CD4-positive, alpha-beta T cell treated with Interleukin-17A for 1 hour (primary cell): ENCODE measurements at regions not wholly inside any gene's neighbourhood (a gene's known extent, or its start where the extent isn't known, plus 50 kb on each side); places are given as distances from the start of the nearest gene placed in this dataset.

Experiments
- DNase-seq: peaks from one replicate; pipeline ENCODE4 v3.0.0-alpha.2; 2020

DNA sequence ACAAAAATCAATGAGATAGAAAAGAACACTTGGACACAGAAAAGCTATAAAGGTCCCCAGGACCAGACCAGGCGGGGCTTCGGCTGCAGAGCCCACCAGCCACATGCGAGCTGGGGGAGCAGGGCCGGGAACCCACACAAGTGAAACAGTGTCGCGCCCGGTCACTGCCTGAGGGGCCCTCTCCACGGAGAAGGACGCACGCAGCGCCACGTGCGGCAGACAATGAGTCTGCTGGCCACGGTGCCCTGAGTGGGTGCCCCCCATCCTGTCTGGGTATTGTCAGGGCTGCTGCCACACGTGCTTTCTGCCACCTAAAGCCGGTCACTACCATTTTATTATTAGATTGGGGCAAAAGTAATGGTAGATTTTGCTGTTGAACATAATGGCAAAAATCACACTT, 207.9 kb upstream of the HDAC4 start:
- DNase-seq, result no peak

DNA sequence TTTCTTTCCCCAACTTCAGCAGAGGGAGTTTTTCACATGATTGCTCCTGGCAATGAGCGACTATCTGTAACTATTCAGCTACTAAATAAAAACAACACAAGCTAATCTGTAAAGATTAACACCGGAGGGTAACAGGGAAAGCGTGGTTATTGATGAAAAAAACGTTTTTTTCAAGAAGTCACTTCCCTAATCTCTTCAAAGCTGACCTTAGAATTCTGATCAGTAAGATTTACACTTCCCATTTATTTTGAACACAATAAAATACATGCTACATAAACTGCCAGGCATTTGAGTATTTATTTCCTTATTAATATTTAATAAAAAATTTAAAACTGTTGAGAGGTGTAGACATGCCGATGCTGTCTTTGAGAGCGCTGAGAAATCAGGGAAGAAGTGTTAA, 207.4 kb upstream of the HDAC4 start:
- DNase-seq, result no peak

DNA sequence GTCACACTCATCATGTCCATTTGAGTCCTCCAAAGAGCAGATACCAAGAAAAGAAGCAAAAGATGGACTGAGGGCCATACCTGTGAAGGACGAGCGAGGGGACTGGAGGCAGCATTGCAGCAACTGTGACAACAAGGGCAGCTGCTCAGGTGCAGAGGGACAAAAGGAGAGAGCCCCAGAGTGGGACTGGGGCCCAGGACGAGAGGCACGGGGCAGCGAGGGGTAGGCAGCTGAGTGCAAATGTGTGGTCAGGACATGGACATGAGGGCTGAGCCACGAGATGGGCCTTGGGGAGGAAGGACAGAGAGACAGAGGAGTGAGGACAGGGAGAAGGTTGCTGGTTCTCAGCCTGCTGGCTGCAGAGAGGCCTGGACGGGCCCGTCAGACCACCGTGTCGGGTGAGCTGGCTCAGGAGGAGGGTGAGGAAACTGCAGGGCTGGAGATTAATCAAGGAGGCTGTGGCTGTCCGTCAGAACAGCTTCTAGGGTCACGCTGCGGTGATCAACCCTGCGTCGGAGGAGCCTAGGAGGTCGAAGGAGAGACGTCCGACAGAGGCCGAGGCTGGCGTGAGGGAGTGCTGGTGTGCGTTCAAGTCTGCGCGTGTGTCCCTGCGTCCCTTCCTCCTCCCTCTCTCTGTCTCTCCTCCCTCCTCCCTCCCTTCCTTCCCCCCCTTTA, 206.8 kb upstream of the HDAC4 start:
- no peak for DNase-seq

DNA sequence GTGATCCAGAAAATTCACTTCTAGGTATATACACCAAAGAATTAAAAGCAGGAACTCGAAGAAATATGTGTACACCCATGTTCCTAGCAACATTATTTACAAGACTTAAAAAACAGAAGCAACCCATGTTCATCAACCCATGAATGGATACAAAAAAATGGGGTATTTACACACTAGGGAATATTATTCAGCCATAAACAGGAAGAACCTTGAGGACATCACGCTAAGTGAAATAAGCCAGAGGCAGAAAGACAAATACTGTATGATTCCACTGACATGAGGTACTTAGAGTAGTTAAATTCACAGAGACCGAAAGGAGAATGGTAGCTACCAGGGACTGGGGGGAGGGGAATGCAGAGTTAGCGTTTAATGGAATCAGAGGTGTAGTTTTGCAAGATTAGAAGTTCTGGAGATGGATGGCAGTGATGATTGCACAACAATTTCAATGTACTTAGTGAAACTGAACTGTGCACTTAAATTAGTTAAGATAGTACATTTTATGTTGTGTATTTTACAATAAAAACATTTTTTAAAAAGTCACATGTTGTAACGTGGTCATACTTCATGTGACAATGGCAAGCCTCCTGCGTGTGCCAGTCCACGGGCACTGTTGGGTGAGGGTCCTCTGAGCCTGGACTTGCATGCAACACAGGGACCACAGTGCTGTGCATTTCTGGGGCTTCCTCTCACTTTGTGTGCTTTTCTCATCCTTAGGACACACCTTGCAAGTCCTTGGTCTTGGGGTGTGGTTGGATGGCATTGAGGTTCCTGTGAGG, 206.1 kb upstream of the HDAC4 start:
- no peak for DNase-seq

DNA sequence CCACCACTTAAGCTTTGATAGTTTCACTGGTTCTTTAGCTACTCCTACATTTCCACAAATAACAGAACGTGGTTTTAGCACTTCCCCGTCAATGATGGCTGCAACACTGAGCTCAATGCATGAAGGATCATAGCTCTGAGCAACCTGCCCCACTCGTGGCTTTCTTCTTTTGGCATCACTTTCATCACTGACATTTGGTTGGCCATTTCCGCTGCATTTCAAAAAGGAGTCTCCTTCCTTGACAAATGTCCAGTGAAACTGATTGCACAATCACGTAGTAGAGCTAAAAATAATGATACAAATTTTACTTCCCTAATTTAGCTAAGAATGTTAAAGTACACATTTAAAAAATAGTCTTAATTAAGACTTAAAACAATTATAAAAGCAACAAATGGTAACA, 205.2 kb upstream of the HDAC4 start:
- DNase-seq, result no peak

DNA sequence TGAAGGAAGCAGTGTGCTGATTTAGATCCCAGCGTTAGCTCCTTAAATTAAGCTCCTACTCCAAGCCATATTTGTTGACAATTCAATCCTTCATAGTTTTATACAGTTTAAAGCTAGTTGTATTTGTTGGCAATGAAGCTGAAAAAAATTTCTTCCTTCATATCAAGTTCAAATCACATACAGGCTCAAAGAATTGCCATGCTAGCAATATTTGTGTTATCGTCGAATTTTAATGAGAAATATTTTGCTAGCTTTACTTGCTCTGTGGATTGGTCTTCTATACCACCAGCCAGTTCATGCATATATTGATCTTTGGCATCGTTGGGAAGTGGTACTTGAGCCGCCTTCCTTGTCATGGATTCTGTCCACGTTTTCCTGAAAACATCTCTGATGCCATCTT, 204.6 kb upstream of the HDAC4 start:
- no peak for DNase-seq

DNA sequence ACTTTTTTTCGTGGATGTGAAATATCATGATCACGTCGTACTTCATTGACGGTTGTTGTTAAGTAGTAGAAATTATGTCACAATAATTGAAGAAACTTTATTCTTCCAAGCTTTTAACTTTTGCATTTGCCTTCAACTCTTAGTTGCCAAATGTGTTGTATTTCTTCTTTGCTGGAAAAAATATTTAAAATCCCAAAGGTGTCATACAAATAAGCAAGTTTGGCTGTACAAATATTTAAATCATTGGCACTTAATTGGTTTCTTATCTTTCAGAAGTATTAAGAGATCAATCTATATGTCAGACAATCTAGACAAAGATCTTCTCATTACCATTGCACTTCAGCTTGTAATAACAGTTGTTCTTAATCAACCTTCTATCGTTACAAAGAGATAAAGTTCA, 204.0 kb upstream of the HDAC4 start:
- no peak for DNase-seq

DNA sequence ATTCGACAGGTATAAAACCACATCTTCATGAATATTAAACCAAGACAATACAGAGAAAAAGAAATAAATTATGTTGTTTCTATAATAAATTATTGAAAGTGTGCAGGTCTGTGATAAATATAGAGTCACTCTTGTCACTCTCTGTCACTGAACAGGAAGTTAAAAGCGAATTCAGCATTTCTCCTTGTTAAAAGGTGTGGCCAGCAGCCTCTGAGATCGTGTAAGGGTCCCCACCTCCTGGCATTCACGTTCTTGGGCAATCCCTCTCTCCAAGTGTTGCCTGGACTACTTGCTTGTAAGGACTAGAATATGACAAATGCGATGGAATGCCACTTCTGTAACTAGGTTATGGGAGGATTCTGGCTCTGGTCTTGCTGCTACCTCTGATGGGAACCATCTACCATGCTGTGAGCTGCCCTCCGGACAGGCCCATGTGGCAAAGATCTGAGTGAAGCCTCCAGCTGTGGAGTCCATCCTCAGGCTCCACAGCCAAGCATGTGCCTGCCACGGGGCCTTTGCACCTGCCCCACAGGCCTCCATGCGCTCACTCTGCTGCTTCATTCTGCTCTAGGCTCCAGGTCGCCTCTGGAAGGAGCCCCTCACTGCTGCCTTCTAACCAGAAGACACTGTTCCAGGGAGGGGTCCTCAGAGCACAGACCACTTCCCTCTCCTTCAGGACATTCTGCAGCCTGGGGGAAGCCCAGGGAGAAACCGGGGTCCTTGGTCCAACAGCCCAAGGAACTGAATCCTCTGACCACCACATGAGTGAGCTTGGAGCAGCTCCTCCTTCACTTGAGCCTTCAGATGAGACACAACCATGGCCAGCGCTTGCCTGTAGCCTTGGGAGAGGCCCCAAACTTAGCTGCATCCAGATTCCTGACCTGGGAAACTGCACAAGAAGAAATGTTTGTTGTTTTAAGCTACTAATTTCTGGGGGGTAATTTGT, 202.9 kb upstream of the HDAC4 start:
- DNase-seq, result no peak

DNA sequence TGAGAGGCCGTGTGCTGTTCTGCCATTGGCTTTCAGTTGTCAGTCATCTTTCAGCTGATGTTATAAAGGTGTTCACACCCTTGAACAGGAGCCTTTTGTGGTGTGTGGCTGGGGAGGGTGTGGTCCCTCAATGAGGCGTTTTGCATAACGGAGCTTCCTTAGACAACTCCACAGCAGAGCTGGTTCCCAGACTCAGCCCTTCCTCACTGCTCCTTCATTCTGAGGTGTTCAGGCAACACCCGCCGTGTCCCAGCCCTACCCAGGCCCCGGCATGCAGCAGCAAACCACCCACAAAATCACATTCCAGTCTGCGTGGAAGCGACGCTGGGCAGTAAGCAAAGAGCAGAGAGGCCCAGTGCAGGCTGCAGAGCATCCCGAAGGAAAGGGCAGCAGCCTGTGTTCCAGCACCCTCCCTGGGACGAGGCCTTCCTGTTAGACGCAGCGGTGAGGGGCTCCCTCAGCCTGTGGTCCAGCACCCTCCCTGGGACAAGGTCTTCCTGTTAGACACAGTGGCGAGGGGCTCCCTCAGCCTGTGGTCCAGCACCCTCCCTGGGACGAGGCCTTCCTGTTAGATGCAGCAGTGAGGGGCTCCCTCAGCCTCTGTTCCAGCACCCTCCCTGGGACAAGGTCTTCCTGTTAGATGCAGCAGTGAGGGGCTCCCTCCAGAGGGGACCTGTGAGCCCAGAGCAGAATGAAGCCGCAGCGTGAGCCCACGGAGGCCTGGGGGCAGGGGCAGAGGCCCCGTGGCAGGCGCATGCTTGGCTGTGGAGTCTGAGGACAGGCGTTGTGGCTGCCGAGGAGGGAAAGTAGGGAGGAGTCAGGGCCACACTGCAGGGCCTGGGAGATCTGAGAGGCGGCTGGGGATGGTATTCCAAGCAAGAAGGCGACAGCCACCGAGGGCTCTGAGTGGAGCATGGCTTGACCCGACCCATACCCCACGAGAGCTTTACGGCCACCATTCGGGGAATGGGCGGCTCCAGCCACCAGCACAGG, 201.8 kb upstream of the HDAC4 start:
- DNase-seq, result peak; percentile 48

DNA sequence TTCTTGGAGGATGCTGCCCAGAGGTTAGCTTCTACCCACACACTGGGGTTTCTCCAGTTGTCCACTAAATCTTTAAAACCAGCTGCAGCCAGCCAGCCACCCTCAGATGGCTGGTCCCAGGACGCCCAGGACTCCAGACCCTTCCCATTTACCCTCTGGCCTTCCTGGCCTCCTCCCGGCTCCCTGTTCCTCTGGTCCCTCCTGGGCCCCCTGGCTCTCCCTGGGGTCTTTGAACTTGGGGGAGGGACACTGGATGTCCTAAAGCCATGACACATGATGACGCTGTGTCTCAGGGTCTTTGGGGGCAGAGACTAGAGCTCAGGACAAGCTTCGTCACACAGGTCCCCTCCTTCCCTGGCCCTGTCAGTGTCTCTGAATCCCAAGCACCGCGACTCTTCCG, 201.1 kb upstream of the HDAC4 start:
- no peak for DNase-seq

DNA sequence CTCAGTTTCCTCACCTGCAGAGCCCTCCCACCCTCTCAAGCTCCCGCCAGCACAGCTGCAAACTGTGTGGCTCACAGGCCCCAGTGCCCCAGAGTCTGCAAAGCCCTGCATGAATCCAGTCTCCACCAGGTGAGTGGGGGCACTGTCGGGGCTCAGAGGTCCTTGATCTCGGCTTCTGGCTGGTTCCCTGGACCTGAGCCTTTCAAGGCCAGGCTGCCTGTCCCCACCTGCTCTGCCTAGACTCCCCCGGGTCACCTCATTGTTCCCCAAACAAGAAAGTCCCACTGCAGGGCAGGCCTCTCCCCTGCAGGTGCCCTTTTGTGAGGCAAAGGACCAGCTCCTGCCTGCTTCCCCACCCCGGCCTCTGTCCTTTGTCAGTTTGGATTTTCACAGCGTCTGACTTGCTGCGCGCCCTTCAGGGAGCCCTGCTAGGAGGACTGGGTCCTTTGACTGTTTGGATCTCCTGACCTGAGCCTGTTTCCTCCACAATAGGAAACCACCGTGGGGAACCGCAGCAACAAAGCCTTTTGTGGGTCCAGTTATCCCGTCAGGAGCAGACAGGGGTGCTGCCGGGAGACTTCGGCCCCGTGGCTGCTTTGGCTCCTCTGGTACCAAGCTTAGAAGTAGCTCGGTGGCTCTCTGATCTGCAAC, 200.5 kb upstream of the HDAC4 start:
- no peak for DNase-seq

DNA sequence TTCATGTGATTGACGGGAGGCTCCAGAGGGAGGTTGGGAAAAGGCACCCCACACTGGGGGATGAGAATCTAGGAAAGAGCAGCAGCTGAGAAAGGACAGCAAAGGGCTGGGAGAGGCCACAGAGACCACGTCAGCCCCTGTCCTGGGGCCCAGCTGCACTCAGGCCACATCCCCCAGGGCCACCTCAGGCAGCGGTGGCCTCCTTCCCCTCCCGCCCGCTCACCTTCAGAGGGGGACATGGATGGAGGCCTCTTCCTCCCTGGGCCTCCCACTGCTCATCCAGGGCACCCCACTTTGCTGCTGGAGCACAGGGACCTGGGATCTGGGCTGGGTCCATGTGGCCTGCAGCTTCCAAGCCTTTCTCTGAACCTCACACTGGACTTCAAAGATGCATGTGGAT, 199.8 kb upstream of the HDAC4 start:
- no peak for DNase-seq

DNA sequence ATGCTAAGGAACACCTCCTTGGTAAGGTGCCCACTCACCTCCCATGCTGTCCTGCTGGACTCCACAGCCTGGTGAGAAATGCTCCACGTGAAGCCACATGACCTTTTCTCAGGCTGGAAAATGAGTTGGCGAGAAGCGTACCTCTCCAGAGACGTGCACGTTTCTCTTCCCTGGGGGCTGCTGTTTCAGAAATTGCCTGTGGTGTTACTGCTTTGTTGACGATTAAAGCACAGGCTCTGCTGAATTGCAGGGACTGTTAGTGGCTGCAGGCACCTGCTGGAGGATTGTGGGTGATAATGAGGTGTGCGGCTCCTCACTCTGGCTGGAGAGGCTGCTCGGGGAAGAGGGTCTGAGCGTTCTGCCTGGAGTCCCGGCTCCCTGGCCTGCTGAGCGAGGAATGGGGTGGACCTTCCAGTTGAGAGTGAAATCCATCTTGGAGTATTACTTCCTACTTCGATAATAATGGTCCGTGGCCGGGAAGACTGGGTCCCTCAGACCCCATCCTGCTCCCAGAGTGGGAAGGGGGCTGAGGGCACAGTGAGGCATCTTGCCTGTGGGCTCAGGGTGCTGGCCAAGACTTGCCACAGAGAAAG, 199.3 kb upstream of the HDAC4 start:
- no peak for DNase-seq

DNA sequence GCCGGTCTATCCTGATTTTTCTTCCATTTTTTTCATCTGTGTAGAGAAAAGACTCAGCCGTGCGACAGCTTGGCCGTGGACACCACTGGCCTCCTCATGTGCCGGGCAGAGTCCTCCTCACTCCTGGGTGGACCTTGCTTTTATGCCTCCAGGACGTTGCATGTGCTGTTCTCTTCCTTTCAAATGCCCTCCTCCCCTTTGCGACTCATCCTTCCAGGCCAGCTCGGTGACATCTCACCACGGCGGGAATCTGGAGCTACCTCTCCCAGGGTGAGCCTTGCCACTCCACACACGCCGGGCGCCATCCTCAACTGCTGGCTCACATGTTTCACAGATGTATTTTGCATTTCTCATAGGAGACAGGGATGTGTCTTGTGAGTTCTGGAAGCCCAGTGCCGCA, 198.5 kb upstream of the HDAC4 start:
- DNase-seq, result no peak

DNA sequence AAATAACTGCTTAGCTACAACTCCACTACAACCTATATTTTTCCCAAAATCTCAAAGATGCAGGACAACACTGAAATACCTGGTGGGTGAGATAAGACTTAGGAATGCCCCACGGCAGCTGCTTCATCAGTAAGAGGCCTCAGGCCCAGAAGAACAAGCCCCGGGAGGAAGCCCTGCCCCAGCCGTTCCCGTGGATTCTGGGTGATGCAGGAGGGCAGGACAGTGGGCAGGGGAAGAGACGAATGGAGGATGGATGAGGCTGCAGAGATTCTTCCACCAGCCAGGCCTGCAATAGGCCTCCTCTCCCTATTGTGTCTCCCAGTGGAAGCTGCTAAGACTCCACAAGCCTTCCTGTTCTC, 197.9 kb upstream of the HDAC4 start:
- no peak for DNase-seq

DNA sequence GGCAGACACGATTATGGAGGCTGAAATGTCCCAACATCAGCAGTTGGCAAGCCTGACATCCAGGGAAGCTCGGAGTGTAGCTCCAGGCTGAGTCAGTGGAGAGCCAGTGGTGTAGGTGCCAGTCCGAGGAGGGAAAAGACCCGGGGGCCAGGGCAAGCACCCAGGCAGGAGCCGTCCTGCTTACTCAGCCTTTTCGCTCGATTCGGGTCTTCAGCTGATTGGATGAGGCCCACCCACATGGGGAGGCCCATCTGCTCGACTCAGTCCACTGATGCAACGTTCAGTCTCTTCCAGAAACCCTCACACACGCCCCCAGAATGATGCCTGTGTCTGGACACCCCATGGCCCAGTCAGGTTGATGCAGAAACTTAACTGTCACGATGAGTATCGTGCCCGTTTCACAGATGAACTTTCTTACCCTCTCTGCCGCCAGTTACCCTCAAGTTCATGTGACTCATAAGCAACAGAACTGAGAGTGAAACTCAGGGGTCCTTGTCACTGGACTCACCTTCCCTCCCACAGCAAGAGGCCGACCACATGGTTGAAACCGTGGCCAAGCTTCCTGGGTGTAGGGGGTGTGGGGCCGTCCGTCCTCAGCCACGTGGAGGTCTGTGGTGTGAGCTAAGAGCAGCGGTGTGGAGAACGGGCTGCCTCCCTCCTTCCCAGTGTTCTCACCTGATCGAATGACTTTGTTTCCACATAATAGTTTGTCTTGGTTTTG, 197.4 kb upstream of the HDAC4 start:
- DNase-seq, result no peak

DNA sequence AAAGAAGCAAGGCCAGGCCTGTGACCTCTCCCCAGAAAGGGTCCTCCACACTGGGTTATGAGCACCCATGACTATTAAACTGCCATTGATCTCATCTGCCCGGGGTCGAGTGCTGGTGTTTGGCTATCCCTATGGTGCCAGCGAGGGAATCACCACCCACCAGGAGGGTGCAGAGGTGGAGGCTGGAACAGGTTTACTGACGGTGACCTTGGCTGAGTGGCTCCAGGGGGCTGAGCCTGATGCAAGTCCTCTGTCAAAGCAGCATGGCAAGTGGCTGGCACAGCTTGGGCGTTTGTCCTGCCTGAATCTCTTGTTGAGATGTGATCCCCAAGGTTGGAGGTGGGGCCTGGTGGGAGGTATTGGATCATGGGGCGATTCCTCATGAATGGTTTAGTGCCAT, 196.4 kb upstream of the HDAC4 start:
- no peak for DNase-seq

DNA sequence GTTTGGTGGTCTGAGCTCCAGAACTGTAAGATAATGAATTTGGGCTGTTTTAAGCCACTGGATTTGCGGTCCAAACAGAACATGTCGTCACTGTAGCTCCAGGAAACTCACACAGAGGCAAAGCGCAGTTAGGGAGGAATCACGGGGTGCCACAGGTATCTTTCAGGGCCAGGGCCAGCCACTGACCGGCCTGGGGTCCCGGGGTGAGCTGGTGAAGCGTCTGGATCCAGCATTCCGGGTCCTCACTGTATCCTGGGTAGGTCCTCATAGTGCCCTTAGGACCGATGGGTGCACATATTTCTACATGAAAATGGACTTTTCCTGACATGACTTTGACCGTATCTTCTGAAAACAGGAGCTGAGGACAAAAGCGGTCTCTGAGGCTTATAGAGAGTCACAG, 196.0 kb upstream of the HDAC4 start:
- no peak for DNase-seq

DNA sequence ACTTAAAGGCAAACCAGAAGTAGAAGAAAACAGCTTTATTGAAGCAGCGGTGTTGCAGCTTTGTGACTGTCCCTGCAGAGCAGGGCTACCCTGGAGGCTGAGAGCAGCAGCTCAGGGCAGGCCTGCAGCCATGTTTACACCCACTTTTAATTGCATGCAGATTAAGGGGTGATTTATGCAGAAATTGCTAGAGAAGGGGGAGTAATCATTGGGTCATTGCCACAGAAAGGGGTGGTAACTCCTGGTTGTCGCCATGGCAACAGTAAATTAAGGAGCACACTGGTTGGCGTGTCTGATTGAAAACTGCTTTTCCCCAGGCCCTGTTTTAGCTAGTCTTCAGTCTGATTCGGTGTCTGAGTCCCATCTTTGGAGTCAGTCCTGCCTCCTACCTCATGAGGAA, 195.4 kb upstream of the HDAC4 start:
- no peak for DNase-seq

DNA sequence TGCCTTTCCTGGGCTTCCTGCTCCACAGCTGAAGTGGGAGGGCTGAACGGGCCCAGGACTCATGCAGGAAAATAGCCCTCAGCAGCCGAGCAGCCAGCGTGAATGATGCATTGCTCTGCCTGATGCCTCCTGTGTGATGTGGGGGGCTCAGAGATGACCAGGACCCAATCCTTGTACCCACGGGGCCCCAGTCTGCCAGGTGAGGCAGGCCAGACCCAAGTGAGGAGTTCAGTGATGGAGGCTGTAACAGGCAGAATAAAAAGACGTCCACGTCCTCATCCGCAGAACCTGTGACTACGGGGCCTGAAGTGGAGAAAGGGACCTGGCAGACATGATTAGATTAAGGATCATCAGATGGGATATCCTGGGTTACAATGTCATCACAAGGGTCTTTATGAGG, 194.9 kb upstream of the HDAC4 start:
- no peak for DNase-seq
